Keratinocyte (primary cell): ENCODE measurements at regions not wholly inside any gene's neighbourhood (a gene's known extent, or its start where the extent isn't known, plus 50 kb on each side); places are given as distances from the start of the nearest gene placed in this dataset.

Source experiments
- DNase-seq: peaks from one replicate; pipeline ENCODE4 v3.0.0-alpha.2; 2011; ENCODE audit warnings: low read depth, missing footprints, low spot score
- FAIRE-seq: peaks from 2 replicates; lab custom pipeline; 2011; peaks lifted over from hg19 to GRCh38; lab: Jason Lieb, UNC
- H2AFZ ChIP-seq: 2 replicates; pipeline ENCODE4 v1.6.0; 2012; ENCODE audit warnings: low read length, control low read depth, inconsistent platforms; ENCODE audit not compliant: control insufficient read depth
- H3K27ac ChIP-seq: 2 replicates; pipeline ENCODE4 v1.5.1; 2011; ENCODE audit warnings: low read length; ENCODE audit not compliant: control insufficient read depth, insufficient read depth
- H3K27me3 ChIP-seq: 3 replicates; pipeline ENCODE4 v1.6.0; 2011; ENCODE audit warnings: low read length; ENCODE audit not compliant: control insufficient read depth, insufficient read depth; ENCODE audit errors: extremely low read depth
- H3K36me3 ChIP-seq, 2 experiments: 2 replicates in 1 of 2; 3 replicates in 1 of 2; pipeline ENCODE4 v1.5.1; 2011; ENCODE audit warnings: low read length in 2 of 2, mild to moderate bottlenecking in 1 of 2; ENCODE audit not compliant: control insufficient read depth in 2 of 2, insufficient read depth in 2 of 2; ENCODE audit errors: extremely low read depth in 1 of 2
- H3K4me1 ChIP-seq: 3 replicates; pipeline ENCODE4 v1.5.1; 2011; ENCODE audit warnings: low read length; ENCODE audit not compliant: control insufficient read depth, insufficient read depth; ENCODE audit errors: extremely low read depth
- H3K4me2 ChIP-seq: 3 replicates; pipeline ENCODE4 v1.6.0; 2011; ENCODE audit warnings: low read depth, low read length; ENCODE audit not compliant: control insufficient read depth, insufficient read depth; ENCODE audit errors: extremely low read depth
- H3K4me3 ChIP-seq, 3 experiments: fragments of 200-600 bp in 1 of 3; sonication (generic) in 1 of 3; 2 replicates in 2 of 3; 3 replicates in 1 of 3; pipeline ENCODE4 v1.5.1; 2011 to 2016; ENCODE audit warnings: low read length in 3 of 3, mild to moderate bottlenecking in 3 of 3, control low read depth in 2 of 3, inconsistent platforms in 1 of 3, low read depth in 1 of 3, mixed read lengths in 1 of 3, mixed run types in 1 of 3, moderate library complexity in 1 of 3; ENCODE audit not compliant: control insufficient read depth in 2 of 3, insufficient read depth in 2 of 3; ENCODE audit errors: extremely low read depth in 1 of 3
- H3K79me2 ChIP-seq: 2 replicates; pipeline ENCODE4 v1.6.0; 2012; ENCODE audit warnings: low read length; ENCODE audit not compliant: control insufficient read depth, insufficient read depth
- H3K9ac ChIP-seq: 3 replicates; pipeline ENCODE4 v1.6.0; 2011; ENCODE audit warnings: low read length; ENCODE audit not compliant: control insufficient read depth, insufficient read depth; ENCODE audit errors: extremely low read depth
- H3K9me1 ChIP-seq: 3 replicates; pipeline ENCODE4 v1.6.0; 2011; ENCODE audit warnings: low read length; ENCODE audit not compliant: control insufficient read depth, insufficient read depth; ENCODE audit errors: extremely low read depth
- H3K9me3 ChIP-seq: 2 replicates; pipeline ENCODE4 v1.5.1; 2012; ENCODE audit warnings: low read depth, low read length; ENCODE audit not compliant: control insufficient read depth
- H4K20me1 ChIP-seq: 3 replicates; pipeline ENCODE4 v1.6.0; 2011; ENCODE audit warnings: low read length; ENCODE audit not compliant: control insufficient read depth, insufficient read depth; ENCODE audit errors: extremely low read depth
- CTCF ChIP-seq, 3 experiments: IDR thresholded peaks in 1 of 3; conservative IDR thresholded peaks in 1 of 3; optimal IDR thresholded peaks in 1 of 3; 2 replicates in 2 of 3; 3 replicates in 1 of 3; pipeline versions ENCODE3 to v1.5.1; 2011; ENCODE audit warnings: low read length in 3 of 3, mild to moderate bottlenecking in 3 of 3, moderate library complexity in 2 of 3, control low read depth in 1 of 3, inconsistent platforms in 1 of 3; ENCODE audit not compliant: insufficient read depth in 2 of 3; ENCODE audit errors: extremely low read depth in 1 of 3
- EZH2 ChIP-seq: IDR thresholded peaks from one replicate; pipeline ENCODE4 v1.6.1; 2012; ENCODE audit warnings: inconsistent platforms, mild to moderate bottlenecking, low read length, moderate library complexity
- dilution Hi-C: fragments of 300-500 bp; cut with MboI; formaldehyde crosslinking; loops from one replicate; pipeline ENCODE4 v1.7.0; 2020; ENCODE audit warnings: low sequenced_read_pairs; ENCODE audit not compliant: extremely low pct_ligation_motif_present

- H3K4me1 ChIP-seq: no peaks in the 10 kb centered on the region
- no peaks in the 10 kb centered on the region for H3K9me1 ChIP-seq
- no peak overlapping the region for H2AFZ ChIP-seq
- H3K4me3 ChIP-seq: no peak overlapping the region
- no peaks in the 10 kb centered on the region for H3K36me3 ChIP-seq
- H4K20me1 ChIP-seq: no peaks in the 10 kb centered on the region
- H3K9ac ChIP-seq: no peak overlapping the region
- H3K27me3 ChIP-seq: no peaks in the 10 kb centered on the region
- FAIRE-seq (no peak), DNase-seq (no peak)
- peaks cover 35% of the 10 kb centered on the region for H3K9me3 ChIP-seq
- dilution Hi-C loops: no loop called here
- H3K27ac ChIP-seq: no peak overlapping the region
- no peaks in the 10 kb centered on the region for H3K79me2 ChIP-seq
- TF ChIP-seq CTCF (optimal IDR thresholded peaks at IDR 0.05 in 1 of 3, IDR thresholded peaks at IDR 0.05 in 1 of 3, conservative IDR thresholded peaks at IDR 0.05 in 1 of 3; ENCODE audit: extremely low read depth in 1 of 3, insufficient read depth in 2 of 3, low read length in 3 of 3): no peak
- TF ChIP-seq EZH2: no peak
- no peak overlapping the region for H3K4me2 ChIP-seq
Measured at GRCh38 chr22:48546653-48547424, 1280.8 kb downstream of the BRD1 start.

DNA sequence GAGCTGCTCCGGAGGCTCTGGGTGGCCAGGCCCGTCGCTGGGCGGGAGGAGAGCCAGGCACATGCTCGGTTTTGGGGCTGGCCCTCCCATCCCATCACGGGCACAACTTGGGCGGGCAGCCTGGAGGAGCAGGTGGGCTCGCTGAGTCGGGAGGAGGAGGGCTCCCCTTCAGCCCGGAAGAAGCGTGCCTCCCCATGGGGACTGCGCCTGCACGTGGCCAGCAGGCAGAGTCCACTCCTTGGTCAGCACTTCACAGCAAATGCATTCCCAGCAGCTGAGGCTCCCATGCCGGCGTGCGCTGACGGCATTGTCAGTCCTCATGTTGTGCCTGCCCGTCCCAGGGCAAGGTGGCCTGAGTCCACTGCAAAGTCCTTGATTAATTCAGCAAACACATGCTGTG lies 1281.7 kb downstream of the BRD1 start:
- no peak overlapping the region for H3K9ac ChIP-seq
- peaks cover 36% of the 10 kb centered on the region for H3K9me3 ChIP-seq
- DNase-seq (no peak), FAIRE-seq (no peak)
- dilution Hi-C loops: no loop called here
- no peak overlapping the region for H3K4me2 ChIP-seq
- no peak for TF ChIP-seq EZH2
- no peak for TF ChIP-seq CTCF (optimal IDR thresholded peaks at IDR 0.05 in 1 of 3, IDR thresholded peaks at IDR 0.05 in 1 of 3, conservative IDR thresholded peaks at IDR 0.05 in 1 of 3; ENCODE audit: extremely low read depth in 1 of 3, insufficient read depth in 2 of 3, low read length in 3 of 3)
- H3K9me1 ChIP-seq: no peaks in the 10 kb centered on the region
- H3K79me2 ChIP-seq: no peaks in the 10 kb centered on the region
- no peaks in the 10 kb centered on the region for H3K36me3 ChIP-seq
- no peaks in the 10 kb centered on the region for H4K20me1 ChIP-seq
- H3K4me3 ChIP-seq: no peak overlapping the region
- H2AFZ ChIP-seq: no peak overlapping the region
- no peaks in the 10 kb centered on the region for H3K4me1 ChIP-seq
- no peak overlapping the region for H3K27ac ChIP-seq
- no peaks in the 10 kb centered on the region for H3K27me3 ChIP-seq
